ENCODE measurements at regions not wholly inside any gene's neighbourhood (a gene's known extent, or its start where the extent isn't known, plus 50 kb on each side); places are given as distances from the start of the nearest gene placed in this dataset.

- TF ChIP-seq CTCF (IDR thresholded peaks at IDR 0.05): no peak
- TF ChIP-seq POLR2A (IDR thresholded peaks at IDR 0.05): no peak
Observed at GRCh38 chr1:4165686-4166300, 265.7 kb upstream of the C1orf174 start.
